Mesothelial cell of epicardium (in vitro differentiated cells): ENCODE measurements at regions not wholly inside any gene's neighbourhood (a gene's known extent, or its start where the extent isn't known, plus 50 kb on each side); places are given as distances from the start of the nearest gene placed in this dataset.
A peak's percentile ranks its signal among the peaks of the same experiment; 100 is the strongest.

Experiments used
- DNase-seq, 2 experiments: peaks; one replicate each; pipeline ENCODE4 v3.0.0; 2021; ENCODE audit warnings: low spot score in 2 of 2; ENCODE audit not compliant: unreplicated experiment in 2 of 2
- H3K27ac Mint-ChIP-seq: 2 replicates; pipeline ENCODE4 v1.8.0; 2021; ENCODE audit warnings: mixed read lengths
- H3K27me3 Mint-ChIP-seq: 2 replicates; pipeline ENCODE4 v1.8.0; 2021; ENCODE audit warnings: low read depth, mixed read lengths
- H3K36me3 Mint-ChIP-seq: 2 replicates; pipeline ENCODE4 v1.8.0; 2021; ENCODE audit warnings: mixed read lengths
- H3K4me1 Mint-ChIP-seq: 2 replicates; pipeline ENCODE4 v1.8.0; 2021; ENCODE audit warnings: mixed read lengths
- H3K4me3 Mint-ChIP-seq: 2 replicates; pipeline ENCODE4 v1.8.0; 2021; ENCODE audit warnings: mild to moderate bottlenecking, moderate library complexity, mixed read lengths
- H3K9me3 Mint-ChIP-seq: 2 replicates; pipeline ENCODE4 v1.8.0; 2021; ENCODE audit warnings: mixed read lengths
- CTCF ChIP-seq: fragments of 200-600 bp; sonication (generic); IDR thresholded peaks from one replicate; pipeline ENCODE4 v1.5.0; 2021; ENCODE audit warnings: antibody characterized with exemption; ENCODE audit not compliant: unreplicated experiment

DNA sequence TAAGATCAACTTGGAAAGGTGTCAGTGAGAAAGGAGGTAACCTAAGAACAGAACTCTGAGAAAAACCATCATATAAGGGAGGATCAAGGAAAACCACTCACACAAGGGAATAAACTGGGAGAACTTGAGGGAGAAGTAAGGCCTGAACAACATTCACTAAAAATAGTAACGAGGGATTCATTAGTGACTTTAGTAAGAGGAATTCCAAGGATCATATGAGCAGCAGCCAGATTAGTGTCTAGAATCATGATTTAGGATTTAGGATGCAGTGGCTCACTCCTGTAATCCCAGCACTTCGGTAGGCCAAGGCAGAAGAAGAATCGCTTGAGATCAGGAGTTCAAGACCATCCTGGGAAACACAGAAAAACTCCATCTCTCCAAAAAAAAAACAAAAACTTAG is 376.5 kb upstream of the MARCKS start:
- peaks cover 4% of the 10 kb centered on the region for H3K4me1 Mint-ChIP-seq
- H3K36me3 Mint-ChIP-seq = no peaks in the 10 kb centered on the region
- no peak for TF ChIP-seq CTCF
- H3K27ac Mint-ChIP-seq = no peak overlapping the region
- no peak overlapping the region for H3K4me3 Mint-ChIP-seq
- peaks cover 3% of the 10 kb centered on the region for H3K9me3 Mint-ChIP-seq
- H3K27me3 Mint-ChIP-seq = no peaks in the 10 kb centered on the region
- no peak for DNase-seq

DNA sequence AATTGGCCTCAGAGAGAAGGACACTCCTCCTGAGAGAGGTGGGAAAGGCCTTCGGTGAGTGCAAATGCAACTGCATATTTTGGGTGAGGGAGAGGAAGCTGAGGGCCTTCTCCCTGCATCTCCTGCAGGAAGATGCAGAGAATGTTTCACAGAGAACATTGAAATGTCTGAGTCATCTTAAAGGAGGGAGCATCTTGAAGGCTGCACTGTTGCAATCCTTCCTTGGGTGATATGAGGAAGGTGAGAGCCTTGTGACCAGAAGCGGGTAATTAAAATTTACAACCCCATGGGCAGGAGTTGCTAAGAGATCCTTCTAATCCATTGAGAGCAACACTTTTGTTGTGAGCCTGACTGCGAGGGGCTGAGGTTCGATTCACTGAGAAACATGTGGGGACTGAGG is 375.7 kb upstream of the MARCKS start:
- Mint-ChIP-seq H3K4me3 (no peak overlapping the region), H3K36me3 (no peaks in the 10 kb centered on the region), H3K27ac (no peak overlapping the region), H3K4me1 (peaks cover 4% of the 10 kb centered on the region), H3K27me3 (no peaks in the 10 kb centered on the region), H3K9me3 (peaks cover under 1% of the 10 kb centered on the region)
- no peak for DNase-seq
- TF ChIP-seq CTCF = no peak

GRCh38 chr6:113481910-113482309 is 375.2 kb upstream of the MARCKS start:
- no peaks in the 10 kb centered on the region for H3K27me3 Mint-ChIP-seq
- no peaks in the 10 kb centered on the region for H3K36me3 Mint-ChIP-seq
- TF ChIP-seq CTCF = no peak
- H3K4me1 Mint-ChIP-seq = peaks cover 4% of the 10 kb centered on the region
- no peak overlapping the region for H3K4me3 Mint-ChIP-seq
- H3K9me3 Mint-ChIP-seq = no peaks in the 10 kb centered on the region
- no peak overlapping the region for H3K27ac Mint-ChIP-seq
- DNase-seq = no peak

DNA sequence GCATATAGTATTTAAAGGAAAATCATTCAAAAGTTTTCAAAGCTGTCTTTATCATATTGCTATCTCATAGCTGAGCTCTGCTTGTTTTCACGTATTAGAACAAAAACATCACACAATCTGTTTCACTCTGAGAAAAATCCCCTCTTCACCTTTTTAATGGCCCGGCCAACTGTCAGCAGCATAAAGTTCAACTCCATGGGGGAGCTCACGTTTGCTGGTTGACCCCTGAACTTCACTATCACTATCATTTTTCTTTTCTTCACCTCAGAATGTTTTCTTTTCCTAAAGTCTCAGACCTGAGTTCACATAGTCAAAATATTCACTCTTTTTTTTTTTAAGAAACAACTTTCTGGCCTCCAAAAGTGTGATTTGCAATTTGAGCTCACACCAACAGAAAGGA is 374.4 kb upstream of the MARCKS start:
- Mint-ChIP-seq H3K27ac (peak overlapping the region; percentile 20), H3K4me3 (no peak overlapping the region), H3K9me3 (no peaks in the 10 kb centered on the region), H3K36me3 (no peaks in the 10 kb centered on the region), H3K4me1 (peaks cover 4% of the 10 kb centered on the region), H3K27me3 (no peaks in the 10 kb centered on the region)
- DNase-seq = no peak
- TF ChIP-seq CTCF = no peak

DNA sequence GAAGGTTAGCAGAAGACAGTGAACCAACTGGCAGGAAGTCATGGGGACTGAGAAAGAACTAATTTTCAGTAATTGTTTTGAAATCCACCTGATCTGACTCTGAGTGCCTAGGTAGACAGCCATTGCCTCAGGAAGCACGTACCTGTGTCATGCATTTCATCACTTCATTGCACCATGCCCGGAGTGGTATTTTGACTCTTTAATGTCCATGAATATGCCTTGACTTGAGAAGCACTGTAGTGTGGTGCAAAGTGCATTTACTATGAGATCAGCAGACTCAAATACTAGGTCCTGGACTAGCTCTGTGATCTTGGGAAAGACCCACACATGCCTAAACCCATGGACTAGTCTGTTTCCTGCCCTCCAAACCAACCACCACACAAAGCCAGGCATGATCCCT is 370.9 kb upstream of the MARCKS start:
- Mint-ChIP-seq H3K36me3 (no peaks in the 10 kb centered on the region), H3K4me3 (no peak overlapping the region), H3K4me1 (peaks cover 11% of the 10 kb centered on the region), H3K9me3 (no peaks in the 10 kb centered on the region), H3K27me3 (no peaks in the 10 kb centered on the region), H3K27ac (no peak overlapping the region)
- DNase-seq = no peak
- no peak for TF ChIP-seq CTCF

- TF ChIP-seq CTCF = no peak
- peaks cover 11% of the 10 kb centered on the region for H3K4me1 Mint-ChIP-seq
- H3K9me3 Mint-ChIP-seq = no peaks in the 10 kb centered on the region
- no peak overlapping the region for H3K4me3 Mint-ChIP-seq
- no peaks in the 10 kb centered on the region for H3K36me3 Mint-ChIP-seq
- DNase-seq = no peak
- H3K27me3 Mint-ChIP-seq = no peaks in the 10 kb centered on the region
- H3K27ac Mint-ChIP-seq = no peak overlapping the region
Measured at GRCh38 chr6:113487489-113488058, 369.6 kb upstream of the MARCKS start.
